ENCODE measurements at regions not wholly inside any gene's neighbourhood (a gene's known extent, or its start where the extent isn't known, plus 50 kb on each side); places are given as distances from the start of the nearest gene placed in this dataset.
"Not testable (repeated sequence)": the region's sequence is repeated elsewhere in the genome, so short reads cannot be mapped to it uniquely, and the experiment has no call there.

GRCh38 chr6:21931641-21932335, 338.2 kb downstream of the SOX4 start:
- peak; percentile 49 for DNase-seq

GRCh38 chr6:21933351-21933750, 339.8 kb downstream of the SOX4 start:
- no peak for DNase-seq

GRCh38 chr6:21935142-21935541, 341.6 kb downstream of the SOX4 start:
- DNase-seq, result no peak

DNA sequence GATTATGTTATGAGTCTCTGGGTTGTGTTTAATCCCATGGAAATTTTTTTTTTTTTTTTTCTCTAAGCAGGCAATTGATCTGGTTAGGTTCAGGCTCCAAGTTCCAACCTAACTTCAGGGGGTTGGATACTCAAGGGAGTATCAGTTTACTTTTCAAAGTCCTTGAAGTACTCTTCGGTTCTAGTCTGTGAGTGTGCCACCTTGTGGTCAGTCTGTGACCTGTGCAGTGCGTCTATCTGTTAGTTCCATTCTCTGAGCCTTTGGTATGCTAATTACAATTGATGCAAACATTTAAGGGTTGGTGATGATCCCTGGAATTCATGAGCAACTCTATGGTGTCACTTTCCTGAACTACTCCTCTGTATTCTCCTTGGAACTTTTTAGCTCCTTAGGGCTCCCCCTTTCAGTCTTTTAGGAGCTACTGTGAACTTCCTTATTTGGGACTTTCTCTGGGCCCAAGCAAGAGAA, 342.0 kb downstream of the SOX4 start:
- DNase-seq, result peak; percentile 62

- no peak for DNase-seq
Measured at GRCh38 chr6:21937466-21937865, 343.9 kb downstream of the SOX4 start.

DNA sequence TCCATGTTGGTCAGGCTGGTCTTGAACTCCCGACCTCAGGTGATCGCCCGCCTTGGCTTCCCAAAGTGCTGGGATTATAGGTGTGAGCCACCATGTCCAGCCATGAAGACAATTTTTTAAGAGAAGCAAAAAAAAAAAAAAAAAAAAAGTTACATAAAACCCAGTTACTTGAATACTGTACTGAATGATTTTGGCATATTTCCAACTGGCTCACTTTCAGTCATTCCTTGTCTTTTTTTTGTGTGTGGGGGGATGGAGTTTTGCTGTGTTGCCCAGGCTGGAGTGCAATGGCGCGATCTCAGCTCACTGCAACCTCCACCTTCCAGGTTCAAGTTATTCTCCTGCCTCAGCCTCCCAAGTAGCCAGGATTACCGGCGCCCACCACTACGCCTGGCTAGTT, 345.5 kb downstream of the SOX4 start:
- not testable (repeated sequence) for DNase-seq

DNA sequence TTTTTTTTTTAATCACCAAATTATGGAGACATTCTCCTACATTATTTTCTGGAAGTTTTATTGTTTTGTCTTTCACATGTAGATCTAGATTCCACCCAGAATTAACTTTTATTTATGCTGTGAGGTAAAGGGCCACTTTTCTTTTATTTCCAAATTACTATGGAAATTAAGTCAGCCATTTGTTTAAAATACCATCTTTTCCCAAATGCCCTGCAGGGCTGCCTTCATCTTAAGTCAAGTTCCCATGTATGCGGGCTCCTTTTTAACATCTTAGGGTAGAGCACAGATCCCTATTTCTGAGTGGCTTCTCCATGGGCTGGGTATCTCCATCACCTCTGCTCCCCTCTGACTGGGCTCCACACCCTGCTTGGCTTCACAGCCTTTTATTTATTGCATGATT, 348.4 kb downstream of the SOX4 start:
- DNase-seq, result no peak

DNA sequence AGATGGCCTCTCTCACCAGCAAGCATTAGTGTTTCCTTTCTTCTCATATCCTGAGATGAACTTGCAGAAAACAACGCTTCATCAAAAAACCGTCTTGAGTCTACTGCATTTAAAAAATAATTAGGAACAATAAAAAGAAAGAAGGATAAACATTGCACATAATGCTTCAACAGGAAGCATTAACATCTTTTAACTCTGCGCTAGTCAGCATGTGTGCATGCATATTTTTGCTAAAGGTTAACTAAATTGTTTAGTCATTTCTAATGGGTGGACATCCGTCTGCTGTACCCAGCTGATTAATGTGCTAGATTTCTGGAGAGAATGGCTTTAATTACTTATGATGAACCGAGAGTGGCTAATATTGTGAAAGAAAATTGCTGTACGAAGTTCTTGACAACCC, 349.3 kb downstream of the SOX4 start:
- peak; percentile 64 for DNase-seq

DNA sequence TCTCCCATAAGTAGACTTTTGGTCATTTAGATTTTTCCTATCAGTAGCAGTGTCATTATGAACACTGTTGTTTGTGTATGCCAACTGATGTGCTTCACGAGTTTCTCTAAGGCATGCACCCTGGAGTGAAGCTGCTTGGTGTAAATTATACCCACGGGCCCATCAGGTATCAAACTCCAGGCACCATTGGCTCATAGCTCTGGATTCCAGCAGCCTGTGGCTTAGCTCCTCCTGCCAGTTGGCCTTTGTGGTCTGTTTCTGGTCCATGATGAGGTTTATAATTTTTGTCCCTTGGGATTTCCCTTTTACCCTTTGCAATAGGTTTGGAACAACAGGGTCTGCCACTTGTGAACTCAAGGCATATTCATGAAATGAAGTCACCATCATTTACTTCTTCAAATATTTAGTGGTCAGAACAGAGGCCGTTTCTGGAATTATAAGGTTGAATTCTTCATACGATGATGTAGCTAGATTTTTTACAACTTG, 350.5 kb downstream of the PRL start:
- DNase-seq, result peak; percentile 99

DNA sequence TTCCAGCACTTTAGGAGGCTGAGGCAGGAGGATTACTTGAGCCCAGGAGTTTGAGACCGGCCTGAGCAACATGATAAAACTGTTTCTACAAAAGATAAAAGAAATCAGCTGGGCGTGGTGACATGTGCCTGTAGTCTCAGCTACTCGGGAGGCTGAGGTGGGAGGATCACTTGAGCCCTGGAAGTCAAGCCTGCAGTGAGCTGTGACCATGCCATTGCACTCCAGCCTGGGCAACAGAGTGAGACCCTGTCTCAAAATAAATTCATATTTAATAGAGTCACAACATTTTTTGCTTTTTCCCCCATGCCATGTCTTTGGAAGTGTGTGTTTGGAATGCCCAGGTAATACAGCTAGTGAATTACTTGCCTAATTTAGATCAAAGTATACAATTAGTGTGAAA, 349.6 kb downstream of the PRL start:
- DNase-seq, result not testable (repeated sequence)

GRCh38 chr6:21947731-21948386, 349.0 kb downstream of the PRL start:
- no peak for DNase-seq

DNA sequence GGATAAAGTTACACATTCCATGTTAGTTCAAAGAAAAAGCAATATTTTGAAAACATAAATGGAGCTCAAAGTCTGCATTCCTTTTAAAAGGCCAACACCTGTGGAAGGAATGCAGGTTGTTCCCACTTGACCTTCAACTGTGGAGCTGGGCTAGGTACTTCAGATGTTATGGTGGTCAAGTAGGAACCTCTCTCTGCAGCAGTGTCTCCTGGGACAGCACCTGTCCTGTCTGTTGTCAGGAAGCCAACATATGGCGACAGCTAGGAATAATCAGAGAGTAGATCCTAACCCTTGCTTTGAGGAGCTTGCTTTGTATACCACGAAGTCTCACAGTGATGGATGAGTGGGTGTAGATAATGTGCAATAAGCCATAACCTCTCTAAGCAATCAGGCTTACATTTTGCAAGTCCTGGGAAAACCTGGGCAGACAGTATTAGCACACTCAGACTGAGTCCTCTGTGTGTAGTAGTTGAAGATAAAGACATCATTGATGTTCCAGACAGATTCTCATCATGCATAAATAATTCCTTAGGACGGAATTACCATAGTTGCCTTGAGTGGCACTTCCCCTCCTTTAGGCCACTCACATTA, 347.5 kb downstream of the PRL start:
- DNase-seq, result no peak

DNA sequence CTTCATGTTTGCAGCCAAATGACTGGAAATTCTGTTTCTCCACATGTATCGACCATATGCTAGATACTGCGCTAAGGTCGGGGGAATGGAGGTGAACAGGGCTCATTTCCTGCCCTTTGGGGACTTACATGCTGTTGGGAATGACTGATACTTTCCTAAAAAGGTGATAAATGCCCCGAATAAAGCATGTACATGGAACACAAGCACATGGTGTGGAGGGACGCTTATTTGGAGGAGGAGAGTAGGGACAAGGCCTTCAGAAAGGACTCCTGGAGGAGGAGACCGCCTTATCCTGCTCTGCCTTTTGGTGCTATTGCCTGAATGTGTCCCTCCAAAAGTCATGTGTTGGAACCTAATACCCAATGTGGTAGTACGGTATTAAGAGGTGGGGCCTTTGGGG, 344.5 kb downstream of the PRL start:
- DNase-seq, result no peak

- peak; percentile 53 for DNase-seq
Measured at GRCh38 chr6:21953831-21954801, 342.7 kb downstream of the PRL start.

DNA sequence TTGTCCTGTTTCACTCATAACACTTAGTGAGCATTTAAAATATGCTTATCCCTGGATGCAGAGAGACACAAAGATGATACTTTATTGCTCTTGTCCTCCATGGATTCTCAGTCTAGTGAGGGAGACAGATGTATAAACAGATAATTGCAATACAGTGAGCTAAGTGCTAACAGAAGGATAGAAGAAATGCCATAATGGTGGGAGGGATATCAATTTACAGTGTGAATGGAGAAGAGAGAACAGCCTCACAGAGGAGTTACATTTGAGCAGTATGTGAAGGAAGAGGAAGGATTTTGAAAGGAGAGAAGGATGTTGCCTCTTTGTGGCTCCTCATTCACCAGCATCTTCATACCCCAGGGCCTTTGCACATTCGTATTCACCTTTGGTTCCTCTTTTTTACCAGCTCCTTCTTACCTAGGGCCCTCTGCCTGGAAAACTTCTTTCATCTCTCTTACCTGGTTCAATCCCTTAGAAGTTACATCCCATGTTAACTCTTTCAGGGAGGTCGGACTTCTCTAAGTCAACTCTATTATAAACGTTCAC, 341.7 kb downstream of the PRL start:
- DNase-seq, result no peak

- DNase-seq, result no peak
Measured at GRCh38 chr6:21955951-21956350, 340.9 kb downstream of the PRL start.

GRCh38 chr6:21958428-21958827, 338.4 kb downstream of the PRL start:
- DNase-seq, result no peak

- no peak for DNase-seq
Measured at GRCh38 chr6:21961226-21961625, 335.6 kb downstream of the PRL start.

DNA sequence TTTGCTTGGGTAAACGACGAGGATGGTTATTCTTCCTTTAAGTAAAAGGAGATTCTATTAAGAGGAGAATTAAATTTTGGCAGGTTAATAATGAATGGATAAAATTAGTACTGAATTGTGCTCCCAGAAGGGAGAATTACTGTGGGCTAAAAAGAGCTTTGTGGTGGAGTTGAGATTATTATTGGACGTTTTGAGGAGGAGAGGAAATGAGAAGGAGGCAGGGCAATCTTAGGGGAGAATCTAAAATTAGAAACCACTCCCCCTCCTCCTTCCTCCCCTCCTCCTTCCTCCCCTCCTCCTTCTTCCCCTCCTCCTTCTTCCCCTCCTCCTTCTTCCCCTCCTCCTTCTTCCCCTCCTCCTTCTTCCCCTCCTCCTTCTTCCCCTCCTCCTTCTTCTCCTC, 331.8 kb downstream of the PRL start:
- DNase-seq, result no peak

- DNase-seq, result no peak
Measured at GRCh38 chr6:21965953-21966539, 330.8 kb downstream of the PRL start.

- DNase-seq, result no peak
Measured at GRCh38 chr6:21967056-21967974, 329.5 kb downstream of the PRL start.
